ENCODE measurements at regions not wholly inside any gene's neighbourhood (a gene's known extent, or its start where the extent isn't known, plus 50 kb on each side); places are given as distances from the start of the nearest gene placed in this dataset.

- DNase-seq (ENCODE audit: low read depth in 3 of 3, low spot score in 1 of 3), result no peak
Measured at GRCh38 chr10:123552760-123553554, 113.2 kb upstream of the GPR26 start.

GRCh38 chr10:123553810-123554430, 112.2 kb upstream of the GPR26 start:
- no peak for DNase-seq (ENCODE audit: low read depth in 3 of 3, low spot score in 1 of 3)

GRCh38 chr10:123554656-123555055, 111.5 kb upstream of the GPR26 start:
- no peak for DNase-seq (ENCODE audit: low read depth in 3 of 3, low spot score in 1 of 3)

- DNase-seq (ENCODE audit: low read depth in 3 of 3, low spot score in 1 of 3), result no peak
Measured at GRCh38 chr10:123555616-123556015, 110.5 kb upstream of the GPR26 start.

- no peak for DNase-seq (ENCODE audit: low read depth in 3 of 3, low spot score in 1 of 3)
Measured at GRCh38 chr10:123556049-123556448, 110.1 kb upstream of the GPR26 start.

- DNase-seq (ENCODE audit: low read depth in 3 of 3, low spot score in 1 of 3), result no peak
Measured at GRCh38 chr10:123556736-123557135, 109.4 kb upstream of the GPR26 start.

DNA sequence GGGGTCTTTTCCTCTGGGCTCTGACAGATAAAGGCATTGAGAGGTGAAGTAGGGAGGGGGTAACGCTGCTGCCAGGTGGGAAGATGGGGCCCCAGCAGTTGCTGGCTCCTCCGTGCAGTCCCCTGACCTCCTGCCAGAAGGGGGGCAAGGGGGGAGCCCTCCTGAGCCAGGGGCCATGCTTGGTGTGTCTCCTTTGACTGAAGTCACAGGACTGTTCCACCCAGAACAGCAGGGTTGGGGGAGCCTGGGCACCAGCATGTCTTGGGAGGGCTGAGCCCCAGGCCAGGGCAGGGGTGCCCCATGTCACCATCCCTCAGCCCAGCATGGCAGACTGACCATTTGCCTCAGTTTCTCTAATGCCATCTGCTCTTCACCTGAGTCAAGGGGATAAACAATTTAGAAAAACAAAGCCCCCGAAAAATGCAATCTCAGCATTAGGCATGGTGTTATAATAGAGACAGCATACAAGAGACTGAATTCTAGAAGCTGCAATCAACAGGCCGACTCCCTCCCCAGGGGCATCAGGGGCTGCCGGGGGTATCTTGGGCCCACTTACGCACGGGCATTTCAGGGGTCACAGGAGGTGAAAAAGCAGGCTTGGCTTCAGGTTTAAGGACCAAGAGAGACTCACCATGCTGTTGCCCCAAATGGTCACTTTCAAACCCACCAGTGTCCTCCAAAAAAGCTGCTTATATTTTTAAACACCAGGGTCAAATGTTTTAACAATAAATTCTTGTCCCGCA, 108.6 kb upstream of the GPR26 start:
- no peak for DNase-seq (ENCODE audit: low read depth in 3 of 3, low spot score in 1 of 3)

GRCh38 chr10:123558651-123559050, 107.5 kb upstream of the GPR26 start:
- no peak for DNase-seq (ENCODE audit: low read depth in 3 of 3, low spot score in 1 of 3)

GRCh38 chr10:123559066-123559822, 106.9 kb upstream of the GPR26 start:
- peak in 2 of 3 donors; percentile 56 to 67 for DNase-seq (ENCODE audit: low read depth in 3 of 3, low spot score in 1 of 3)

DNA sequence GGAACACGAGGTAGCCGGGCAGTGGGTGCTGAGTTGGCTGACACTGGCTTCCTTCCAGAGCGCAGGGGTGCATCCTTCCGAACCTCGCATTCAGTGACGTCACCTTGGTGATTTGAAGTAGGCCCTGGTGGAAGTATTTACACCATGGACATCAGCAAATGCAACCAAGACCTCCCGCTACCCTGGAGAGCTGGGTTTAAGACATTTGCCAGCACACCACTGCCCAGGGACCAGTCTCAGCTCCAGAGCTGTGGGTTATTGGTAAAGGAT, 106.4 kb upstream of the GPR26 start:
- no peak for DNase-seq (ENCODE audit: low read depth in 3 of 3, low spot score in 1 of 3)

- DNase-seq (ENCODE audit: low read depth in 3 of 3, low spot score in 1 of 3), result no peak
Measured at GRCh38 chr10:123560301-123561140, 105.6 kb upstream of the GPR26 start.

- DNase-seq (ENCODE audit: low read depth in 3 of 3, low spot score in 1 of 3), result no peak
Measured at GRCh38 chr10:123561141-123561440, 105.1 kb upstream of the GPR26 start.

DNA sequence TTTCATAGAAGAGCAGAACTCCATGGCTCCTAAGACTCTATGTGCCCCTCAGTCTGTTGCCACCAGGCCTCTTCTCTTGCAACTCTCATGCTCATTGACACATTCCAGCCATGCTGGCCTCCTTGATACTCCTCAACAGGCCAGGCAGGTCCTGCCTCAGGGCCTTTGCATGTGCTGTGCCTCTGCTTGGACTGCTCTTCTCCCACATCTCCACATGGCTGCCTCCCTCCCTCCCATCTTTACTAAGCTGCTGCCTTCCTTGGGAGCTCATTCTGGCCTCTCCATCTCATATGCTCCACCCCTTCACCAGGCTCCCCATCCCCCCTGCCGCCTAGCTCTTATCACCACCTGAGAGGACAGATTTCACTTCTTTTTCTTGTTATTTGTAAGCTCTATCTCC, 103.8 kb upstream of the GPR26 start:
- no peak for DNase-seq (ENCODE audit: low read depth in 3 of 3, low spot score in 1 of 3)

DNA sequence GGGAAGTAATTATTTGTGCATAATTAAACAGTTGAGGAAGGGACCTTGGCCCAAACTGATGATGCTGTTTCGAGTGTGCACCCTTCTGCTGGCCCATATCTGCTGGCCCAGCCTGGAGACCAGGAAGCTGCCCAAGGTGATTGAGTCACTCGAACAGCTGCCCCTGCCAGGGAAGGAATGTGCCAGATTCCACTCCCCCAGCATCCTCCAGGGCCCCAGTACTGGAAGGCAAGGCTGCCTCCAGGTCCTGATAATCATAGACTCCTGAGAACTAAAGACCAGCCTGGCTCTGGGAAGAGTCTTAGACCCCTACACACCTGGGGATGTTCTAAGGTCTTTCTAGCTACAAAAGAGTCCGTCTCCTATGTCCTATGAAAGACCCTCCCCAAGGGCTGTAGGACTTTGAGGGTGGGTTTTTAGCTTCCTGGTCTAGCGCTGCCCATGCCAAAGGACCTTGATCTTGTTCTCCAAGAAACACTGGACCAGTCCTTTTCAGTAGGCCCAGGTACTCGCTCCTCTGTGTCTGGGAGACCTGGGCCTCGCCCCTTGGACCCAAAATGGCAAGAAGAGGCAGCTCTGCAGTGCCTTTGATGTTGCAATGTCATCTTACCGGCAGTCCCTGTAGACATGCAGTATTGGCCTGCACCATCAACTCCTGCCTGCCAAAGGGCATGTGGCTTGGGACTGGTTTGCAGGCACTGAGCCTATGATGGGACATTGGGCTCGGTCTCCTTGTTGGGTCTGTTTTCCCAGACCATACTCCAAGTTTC, 103.2 kb upstream of the GPR26 start:
- DNase-seq (ENCODE audit: low read depth in 3 of 3, low spot score in 1 of 3), result no peak

DNA sequence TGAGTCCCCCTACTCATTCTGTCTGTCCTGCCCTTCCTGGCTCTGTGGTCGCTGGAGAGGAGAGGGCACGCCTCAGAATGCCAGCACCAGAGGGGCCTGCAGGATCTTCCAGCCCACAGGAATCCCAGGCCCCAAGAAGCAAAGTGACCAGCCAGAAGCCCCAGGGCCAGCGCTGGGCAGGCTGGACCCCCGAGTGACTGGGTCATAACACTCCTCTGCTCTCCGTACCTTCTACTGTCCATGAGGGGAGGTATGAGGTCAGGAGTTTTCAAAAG, 102.6 kb upstream of the GPR26 start:
- no peak for DNase-seq (ENCODE audit: low read depth in 3 of 3, low spot score in 1 of 3)

GRCh38 chr10:123563994-123564393, 102.2 kb upstream of the GPR26 start:
- DNase-seq (ENCODE audit: low read depth in 3 of 3, low spot score in 1 of 3), result no peak

GRCh38 chr10:123564631-123565030, 101.5 kb upstream of the GPR26 start:
- no peak for DNase-seq (ENCODE audit: low read depth in 3 of 3, low spot score in 1 of 3)

DNA sequence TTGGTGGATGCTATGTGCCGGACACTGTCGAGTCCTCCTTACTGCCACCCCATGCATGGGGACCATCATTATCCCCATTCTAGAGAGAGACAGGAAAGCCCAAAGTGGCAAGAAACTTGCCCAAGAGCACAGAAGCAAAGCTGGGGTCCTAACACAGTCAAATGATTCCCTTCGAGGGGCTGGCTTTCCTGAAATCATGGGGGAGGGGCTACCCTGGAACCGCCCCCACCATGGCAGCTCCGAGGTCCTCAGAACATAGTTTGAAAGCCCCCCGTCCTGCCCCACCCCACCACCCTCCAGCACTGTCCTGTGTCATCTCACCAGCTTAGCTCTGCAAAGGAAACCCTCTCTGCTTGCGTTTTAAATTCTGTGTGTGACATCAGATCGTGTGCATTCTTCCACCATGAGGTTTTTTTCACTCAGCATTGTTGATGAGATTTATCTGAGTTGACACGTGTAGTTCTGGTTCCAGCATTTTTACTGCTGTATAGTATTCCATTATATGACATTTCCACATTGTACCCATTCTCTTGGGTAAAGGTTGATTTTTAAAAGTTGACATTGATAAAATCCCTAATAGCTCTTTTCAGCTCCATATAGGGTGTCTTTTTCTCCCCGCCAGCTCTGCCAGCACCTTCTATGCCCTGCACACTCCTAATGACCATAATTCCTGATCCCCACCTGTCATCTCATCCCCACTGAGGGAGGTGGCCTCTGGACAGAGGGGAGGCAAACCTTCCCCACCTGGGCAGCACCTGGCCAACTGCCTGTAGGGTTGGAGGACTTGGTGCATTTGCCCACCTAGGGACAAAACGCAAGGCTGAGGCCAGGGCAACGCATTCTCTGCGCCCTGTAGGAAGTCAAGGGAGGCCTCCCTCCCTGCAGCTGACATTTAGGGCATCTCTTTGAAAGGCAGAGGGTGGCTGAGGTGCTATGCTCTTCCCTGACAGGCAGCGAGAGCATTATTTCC, 100.2 kb upstream of the GPR26 start:
- DNase-seq (ENCODE audit: low read depth in 3 of 3, low spot score in 1 of 3), result no peak

DNA sequence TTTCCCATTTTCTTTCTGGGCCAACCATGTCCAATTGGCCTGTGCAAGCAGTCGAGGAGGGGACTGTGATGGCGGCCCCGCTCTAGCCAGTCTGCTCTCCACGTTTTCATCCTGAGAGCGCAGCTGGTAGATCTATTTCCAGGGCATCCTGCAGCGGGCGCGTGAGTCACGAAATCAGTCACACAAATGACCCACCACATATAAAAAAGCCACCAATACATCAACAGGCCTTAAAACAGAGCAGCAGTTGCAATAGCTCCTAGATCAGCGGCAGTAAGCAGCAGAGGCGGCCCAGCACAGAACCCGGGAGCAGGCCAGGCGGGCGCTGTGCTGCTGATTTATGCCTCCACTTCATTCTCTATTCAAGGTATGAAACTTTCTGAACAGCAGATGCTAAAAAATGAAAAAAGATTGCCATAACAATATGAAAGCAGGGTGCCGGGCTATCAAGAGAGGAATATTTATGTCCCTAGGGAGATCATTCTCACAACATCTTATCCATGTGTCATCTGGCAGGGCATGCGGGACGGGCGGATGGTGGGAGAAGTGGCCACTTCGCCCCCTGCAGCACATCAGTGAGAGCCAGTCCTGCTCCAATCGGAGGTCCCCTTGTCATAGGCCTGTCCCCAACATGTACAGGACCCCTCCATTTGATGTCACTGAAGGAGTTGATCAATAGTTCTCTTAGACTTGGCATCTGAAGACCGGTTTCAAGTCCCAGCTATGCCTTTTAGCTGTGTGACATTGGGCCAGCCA, 98.0 kb upstream of the GPR26 start:
- no peak for DNase-seq (ENCODE audit: low read depth in 3 of 3, low spot score in 1 of 3)
